ENCODE measurements at regions not wholly inside any gene's neighbourhood (a gene's known extent, or its start where the extent isn't known, plus 50 kb on each side); places are given as distances from the start of the nearest gene placed in this dataset.
A peak's percentile ranks its signal among the peaks of the same experiment; 100 is the strongest.
"Not testable (repeated sequence)": the region's sequence is repeated elsewhere in the genome, so short reads cannot be mapped to it uniquely, and the experiment has no call there.

DNA sequence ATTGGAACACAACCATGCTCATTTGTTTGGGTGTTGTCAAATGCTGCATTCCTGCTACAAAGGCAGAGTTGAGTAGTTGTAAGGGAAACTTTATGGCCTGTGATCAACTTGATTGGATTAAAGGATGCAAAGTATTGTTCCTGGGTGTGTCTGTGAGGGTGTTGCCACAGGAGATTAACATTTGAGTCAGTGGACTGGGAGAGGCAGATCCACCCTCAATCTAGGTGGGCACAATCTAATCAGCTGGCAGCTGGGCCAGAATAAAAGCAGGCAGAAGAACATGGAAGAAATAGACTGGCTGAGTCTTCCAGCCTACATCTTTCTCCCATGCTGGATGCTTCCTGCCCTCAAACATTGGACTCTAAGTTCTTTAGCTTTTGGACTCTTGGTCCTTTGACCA is 145.6 kb upstream of the LMCD1 start:
- not testable (repeated sequence) for DNase-seq (ENCODE audit: low read depth)

GRCh38 chr3:8357859-8358258 is 143.8 kb upstream of the LMCD1 start:
- no peak for DNase-seq (ENCODE audit: low read depth)

DNA sequence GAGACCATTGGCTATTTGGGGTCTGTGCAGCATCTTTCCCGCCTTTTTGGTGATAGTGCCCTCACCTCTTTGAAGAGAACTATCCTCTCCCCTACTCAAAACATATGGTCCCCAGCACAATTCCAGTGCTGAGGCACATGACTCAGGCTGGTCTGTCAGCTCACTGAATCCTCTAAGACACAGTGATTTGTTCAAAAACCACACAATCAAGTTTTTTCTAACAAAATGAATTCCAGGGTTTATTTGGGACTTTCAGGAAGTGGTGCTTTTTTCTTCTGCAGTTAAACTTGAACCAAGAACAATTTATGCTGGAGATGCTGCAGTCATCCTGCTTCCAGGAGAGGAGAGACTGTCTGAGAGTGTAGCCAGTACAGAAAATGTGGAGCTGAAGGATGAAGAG is 142.5 kb upstream of the LMCD1 start:
- no peak for DNase-seq (ENCODE audit: low read depth)

DNA sequence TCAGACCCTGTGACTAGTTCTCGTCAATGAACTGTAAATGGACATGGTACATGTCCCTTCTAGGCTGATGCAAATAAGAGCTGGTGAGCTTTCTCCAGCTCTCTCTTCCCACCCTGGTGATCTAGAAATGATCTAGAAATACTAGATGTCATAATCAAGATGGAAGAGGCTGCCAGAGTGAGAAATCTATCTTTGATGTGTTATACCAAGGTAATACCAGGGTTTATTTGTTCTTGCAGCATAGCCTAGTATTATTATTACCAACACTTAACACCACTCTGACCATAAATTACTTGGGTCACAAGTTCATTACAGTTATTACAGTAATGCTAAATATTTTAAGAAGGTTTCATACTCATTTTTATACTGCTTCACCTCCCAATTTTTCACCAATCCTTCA is 138.4 kb upstream of the LMCD1 start:
- no peak for DNase-seq (ENCODE audit: low read depth)

GRCh38 chr3:8365541-8365940 is 136.1 kb upstream of the LMCD1 start:
- no peak for DNase-seq (ENCODE audit: low read depth)

DNA sequence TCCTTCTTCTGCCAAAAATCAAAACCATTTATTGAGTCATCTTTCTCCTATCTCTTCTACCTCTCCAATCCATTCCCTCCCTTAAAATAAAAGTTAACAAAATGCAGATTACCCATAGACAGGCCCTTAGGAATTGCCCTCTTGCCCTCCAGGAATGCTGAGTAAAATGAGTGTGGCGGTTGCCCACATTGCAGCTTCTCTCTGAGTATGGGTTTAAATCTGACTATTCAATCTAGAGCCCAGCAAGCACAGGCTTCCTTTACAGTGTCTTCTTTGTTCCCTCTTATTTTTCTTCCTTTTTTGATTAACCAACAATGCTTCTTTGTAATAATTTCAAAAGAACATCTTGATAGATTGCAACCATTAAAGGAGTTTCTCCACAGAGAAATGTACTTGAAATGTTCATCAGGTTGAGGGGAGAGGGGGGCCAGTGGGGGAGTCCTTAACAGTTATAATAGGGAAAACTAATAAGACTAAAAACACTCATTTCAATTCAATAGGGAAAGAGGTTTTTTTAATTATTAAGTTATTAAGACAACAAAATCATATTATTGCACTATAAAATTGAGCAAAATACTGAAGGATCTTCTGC is 135.3 kb upstream of the LMCD1 start:
- DNase-seq (ENCODE audit: low read depth) = no peak

GRCh38 chr3:8368598-8368997 is 133.0 kb upstream of the LMCD1 start:
- DNase-seq (ENCODE audit: low read depth) = no peak

DNA sequence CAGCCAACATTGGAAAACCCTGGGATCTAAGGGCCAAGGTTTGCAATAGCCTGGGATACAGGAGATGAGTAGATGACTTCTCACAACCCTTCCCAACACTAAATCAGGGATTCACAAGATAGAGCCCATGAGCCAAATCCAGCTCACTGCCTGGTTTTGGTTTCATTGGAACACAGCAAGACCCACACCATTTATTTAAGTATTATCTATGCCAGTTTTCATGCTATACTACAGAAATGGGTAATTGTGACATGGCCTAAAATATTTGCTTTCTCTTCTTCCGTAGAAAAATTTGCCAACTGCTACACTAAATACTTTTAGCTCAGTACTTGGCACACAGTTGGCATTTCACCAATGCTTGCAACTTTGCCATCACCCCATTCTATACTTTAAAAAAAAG is 132.0 kb upstream of the LMCD1 start:
- DNase-seq (ENCODE audit: low read depth) = no peak

GRCh38 chr3:8371085-8371551 is 130.5 kb upstream of the LMCD1 start:
- DNase-seq (ENCODE audit: low read depth) = peak; percentile 53

- DNase-seq (ENCODE audit: low read depth) = no peak
Observed at GRCh38 chr3:8371960-8372463, 129.6 kb upstream of the LMCD1 start.

DNA sequence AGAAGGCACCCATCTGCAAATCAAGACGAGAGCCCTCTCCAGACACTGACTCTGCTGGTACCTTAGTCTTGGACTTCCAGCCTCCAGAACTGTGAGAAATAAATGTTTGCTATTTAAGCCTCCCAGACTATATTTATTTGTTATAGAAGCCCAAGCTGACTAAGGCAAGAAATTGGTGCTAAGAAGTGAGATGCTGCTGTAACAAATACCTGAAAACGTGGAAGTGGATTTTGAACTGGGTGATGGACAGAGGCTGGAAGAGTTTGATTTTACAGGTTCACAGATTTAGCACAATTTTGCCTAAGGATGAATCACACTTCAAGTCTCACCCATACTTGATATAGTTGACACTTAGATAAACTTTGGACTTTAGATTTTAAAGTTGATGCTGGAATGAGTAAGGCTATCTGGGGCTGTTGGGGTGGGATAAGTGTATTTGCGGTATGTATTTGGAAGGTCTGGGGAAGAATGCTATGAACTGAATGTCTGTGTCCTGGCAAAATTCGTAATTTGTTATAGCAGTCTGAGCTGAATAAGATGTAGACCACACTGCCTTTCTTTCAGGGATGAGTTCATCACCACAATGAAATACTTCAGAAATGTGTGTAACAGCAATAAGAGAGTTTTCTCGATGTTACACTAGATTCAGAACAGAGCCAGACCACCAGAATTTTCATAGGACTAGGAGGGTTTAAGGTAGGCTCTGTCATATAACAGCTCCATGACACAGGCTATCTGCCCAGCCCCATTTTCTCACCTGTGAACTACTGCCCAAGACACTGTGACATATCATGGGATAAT is 120.5 kb upstream of the LMCD1 start:
- DNase-seq (ENCODE audit: low read depth) = no peak

DNA sequence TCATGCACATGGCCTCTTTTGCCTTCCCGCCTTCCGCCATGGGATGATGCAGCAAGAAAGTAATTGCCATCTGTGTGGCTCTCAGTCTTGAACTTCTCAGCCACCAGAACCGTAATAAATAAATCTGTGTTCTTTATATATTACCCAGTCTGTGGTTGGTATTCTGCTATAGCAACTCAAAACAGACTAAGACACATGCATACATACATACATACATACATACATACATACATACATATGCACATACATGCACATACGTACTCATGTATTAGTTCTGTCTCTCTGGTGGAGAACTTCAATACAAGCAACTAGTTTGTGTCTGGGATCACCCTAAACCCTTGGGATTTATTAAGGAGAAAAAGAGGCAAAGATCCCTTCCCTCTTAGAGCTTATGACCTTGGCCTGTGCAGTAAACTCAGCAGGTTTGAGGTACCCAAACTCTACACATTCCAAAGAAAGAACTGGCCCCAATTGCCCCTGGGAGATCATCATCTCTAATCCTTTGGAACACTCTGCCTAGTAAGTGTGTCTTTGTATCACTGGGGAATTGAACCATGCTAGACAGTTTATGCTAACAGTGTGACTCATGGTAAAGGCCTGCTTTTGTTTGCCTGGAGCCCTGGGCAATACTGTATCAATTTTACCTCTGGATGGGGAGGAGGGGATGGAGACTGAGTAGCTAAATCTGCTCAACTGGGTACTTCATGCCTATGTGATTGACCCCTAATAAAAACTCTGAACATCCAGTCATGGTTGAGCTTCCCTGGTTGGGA is 115.6 kb upstream of the LMCD1 start:
- DNase-seq (ENCODE audit: low read depth) = no peak

DNA sequence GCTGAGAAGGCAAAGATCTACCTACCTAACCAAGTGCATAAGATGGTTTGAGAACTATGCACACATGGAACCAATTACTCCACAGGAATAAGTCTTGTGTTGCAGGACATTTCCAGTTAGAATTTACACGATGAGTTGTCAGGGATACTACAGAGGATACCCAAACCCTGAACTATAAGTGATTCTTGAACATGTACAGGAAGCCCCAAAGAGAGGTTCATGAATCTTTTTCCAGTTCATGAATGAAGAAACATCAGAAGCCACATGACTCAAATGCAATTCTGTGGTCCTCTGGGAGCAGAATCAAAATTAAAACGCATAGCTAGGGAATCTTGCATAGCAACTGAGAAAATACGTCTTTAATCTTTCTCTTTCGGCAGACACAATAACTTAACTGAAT is 114.1 kb upstream of the LMCD1 start:
- no peak for DNase-seq (ENCODE audit: low read depth)

- DNase-seq (ENCODE audit: low read depth) = no peak
Observed at GRCh38 chr3:8399686-8400085, 101.9 kb upstream of the LMCD1 start.

DNA sequence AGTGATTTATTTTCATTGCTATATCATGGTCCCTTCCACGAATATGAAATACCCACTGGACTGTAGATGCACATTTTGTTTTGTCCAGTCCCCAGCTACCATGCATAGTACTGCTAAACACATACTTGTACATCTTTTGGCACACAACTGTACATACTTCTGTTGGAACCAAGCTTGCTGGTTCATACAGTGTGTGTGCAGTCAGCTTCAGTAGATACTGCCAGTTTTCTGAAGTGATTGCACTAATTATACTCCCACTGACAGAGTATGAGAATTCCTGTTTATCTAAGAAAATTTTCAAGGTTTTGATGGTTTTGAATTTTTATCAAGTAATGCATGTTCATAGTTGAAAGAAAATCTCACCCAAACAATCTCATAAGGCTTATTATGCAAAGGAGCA is 100.7 kb upstream of the LMCD1 start:
- no peak for DNase-seq (ENCODE audit: low read depth)

DNA sequence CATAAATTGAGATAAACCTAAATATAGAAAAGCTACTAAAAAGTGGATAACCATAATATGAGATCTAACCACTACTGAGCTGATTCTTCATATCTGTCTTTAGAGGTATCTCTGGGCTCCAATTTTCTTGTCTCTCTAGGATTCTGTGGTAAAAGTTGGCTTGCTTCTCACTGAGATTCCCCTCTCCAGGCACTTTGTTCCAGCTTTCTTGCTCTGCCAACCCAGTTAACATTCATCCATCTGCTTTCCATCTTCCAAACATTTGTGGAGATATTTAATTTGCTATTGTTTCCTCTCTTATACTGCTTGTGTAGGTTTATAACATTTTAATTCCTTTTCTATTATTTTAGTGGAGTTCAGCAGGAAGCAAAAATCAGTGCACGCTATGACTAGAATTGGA is 97.6 kb upstream of the LMCD1 start:
- no peak for DNase-seq (ENCODE audit: low read depth)

DNA sequence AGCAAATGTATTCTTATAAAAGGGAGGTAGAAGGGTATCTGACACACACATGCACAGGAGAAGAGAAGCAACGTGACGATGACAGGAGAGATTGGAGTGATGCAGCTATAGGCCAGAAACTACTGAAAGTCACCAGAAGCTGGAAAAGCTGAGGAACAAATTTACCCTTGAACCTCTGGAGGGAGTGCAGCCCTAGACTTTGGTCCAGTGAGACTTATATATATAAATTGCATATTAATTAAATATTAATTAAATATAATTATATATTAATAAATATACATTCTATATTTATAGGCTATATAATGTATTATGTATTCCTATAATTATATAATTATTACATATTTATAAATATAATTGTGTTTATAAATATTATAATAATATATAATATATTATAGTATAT is 96.5 kb upstream of the LMCD1 start:
- no peak for DNase-seq (ENCODE audit: low read depth)

DNA sequence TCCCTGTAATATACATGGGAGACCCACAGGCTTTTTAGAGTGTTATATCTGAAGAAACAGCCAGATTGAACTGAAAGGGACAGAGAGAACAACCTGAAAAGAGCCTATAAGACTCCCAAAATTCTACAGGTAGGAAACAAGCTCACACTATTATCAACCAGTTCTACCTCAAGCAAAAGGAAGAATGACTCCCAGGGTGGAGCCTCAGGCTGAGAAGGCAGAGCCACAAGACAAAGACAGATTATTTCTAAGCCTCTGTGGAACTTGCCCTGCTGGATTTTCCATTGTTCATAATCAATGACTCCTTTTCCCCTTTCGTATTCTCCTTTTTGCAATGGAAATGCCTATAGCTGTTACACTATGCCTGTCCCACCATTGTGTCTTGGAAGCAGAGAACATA is 95.1 kb upstream of the LMCD1 start:
- DNase-seq (ENCODE audit: low read depth) = no peak

- no peak for DNase-seq (ENCODE audit: low read depth)
Observed at GRCh38 chr3:8413337-8413926, 88.2 kb upstream of the LMCD1 start.

DNA sequence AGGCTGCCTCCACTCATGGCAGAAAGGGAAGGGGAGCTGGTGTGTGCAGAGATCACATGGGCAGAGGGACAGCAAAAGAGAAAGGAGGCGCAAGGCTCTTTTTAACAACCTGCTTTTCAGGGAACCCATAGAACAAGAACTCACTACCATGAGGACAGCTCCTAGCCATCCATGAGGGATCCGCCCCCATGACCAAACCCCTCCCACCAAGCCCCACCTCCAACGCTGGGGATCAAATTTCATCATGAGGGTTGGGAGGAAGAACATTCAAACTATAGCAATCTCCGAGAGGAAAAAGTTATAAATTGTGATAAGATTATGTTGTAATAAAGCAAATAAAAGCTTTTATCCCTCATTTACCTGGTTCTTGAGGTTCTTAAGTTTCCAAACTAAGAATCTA is 84.7 kb upstream of the LMCD1 start:
- no peak for DNase-seq (ENCODE audit: low read depth)

DNA sequence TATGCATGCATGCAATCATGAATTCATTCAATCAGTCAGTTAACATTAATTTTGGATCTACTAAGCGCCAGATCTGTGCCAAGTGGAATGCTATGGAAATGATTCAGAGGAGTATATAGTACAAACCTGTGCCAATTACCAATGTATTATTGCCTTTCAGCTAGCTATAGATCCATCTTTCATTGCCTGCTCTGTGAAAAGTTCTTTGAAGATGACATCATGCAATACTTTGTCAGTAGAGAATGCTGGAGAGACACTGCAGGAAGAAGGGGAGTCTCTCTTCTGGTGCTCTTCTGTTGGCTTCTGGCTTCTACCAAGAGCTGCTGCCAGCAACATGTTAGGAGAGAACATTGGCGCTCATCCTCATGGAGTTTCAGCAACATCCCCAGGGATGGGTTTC is 81.0 kb upstream of the LMCD1 start:
- DNase-seq (ENCODE audit: low read depth) = no peak

- no peak for DNase-seq (ENCODE audit: low read depth)
Observed at GRCh38 chr3:8421267-8421666, 80.4 kb upstream of the LMCD1 start.

- DNase-seq (ENCODE audit: low read depth) = no peak
Observed at GRCh38 chr3:8421711-8422110, 79.9 kb upstream of the LMCD1 start.

All from GM04503 (cell line).